Left lung (tissue), 4 donors: ENCODE measurements at regions not wholly inside any gene's neighbourhood (a gene's known extent, or its start where the extent isn't known, plus 50 kb on each side); places are given as distances from the start of the nearest gene placed in this dataset.
"Not testable (repeated sequence)": the region's sequence is repeated elsewhere in the genome, so short reads cannot be mapped to it uniquely, and the experiment has no call there.

Source experiments
- ATAC-seq: fragments of 200-7000 bp; cut with Tn5 transposase; one replicate; pipeline ENCODE4 v1.9.1; 2020; ENCODE audit warnings: moderate library complexity
- DNase-seq, 4 donors: peaks; one replicate each; pipeline ENCODE4 v3.0.0-alpha.2; 2013 to 2020
- H3K27ac ChIP-seq, 2 donors: fragments of 200-600 bp; sonication (generic) in 1 of 2; one replicate each; pipeline versions ENCODE4 v1.5.0 to v1.8.0; 2020 to 2021
- H3K27me3 ChIP-seq, 2 donors: fragments of 200-600 bp; sonication (generic) in 1 of 2; one replicate each; pipeline versions ENCODE4 v1.5.0 to v1.8.0; 2020 to 2021
- H3K36me3 ChIP-seq, 2 donors: fragments of 200-600 bp; sonication (generic) in 1 of 2; one replicate each; pipeline versions ENCODE4 v1.5.0 to v1.8.0; 2020 to 2021
- H3K4me1 ChIP-seq, 2 donors: fragments of 200-600 bp; one replicate each; pipeline ENCODE4 v1.8.0; 2021
- H3K4me3 ChIP-seq, 2 donors: fragments of 200-600 bp; sonication (generic) in 1 of 2; one replicate each; pipeline versions ENCODE4 v1.5.0 to v1.8.0; 2020 to 2021; ENCODE audit warnings: mild to moderate bottlenecking in 1 of 2
- H3K9me3 ChIP-seq, 2 donors: fragments of 200-600 bp; sonication (generic) in 1 of 2; one replicate each; pipeline versions ENCODE4 v1.5.0 to v1.8.0; 2020 to 2021
- CTCF ChIP-seq, 2 donors: fragments of 200-600 bp; sonication (generic) in 1 of 2; IDR thresholded peaks; one replicate each; pipeline versions ENCODE4 v1.5.0 to v1.8.0; 2021; ENCODE audit warnings: antibody characterized with exemption in 2 of 2
- intact Hi-C, 2 donors: fragments of 100-400 bp; cut with DNase I; formaldehyde crosslinking; loops; one replicate each; pipeline versions ENCODE4 v1.11.2 to v1.14.2; 2022
- donor health status: DM: no; HTN: yes; CAD: no.
- donor health status: DM: no; HTN: no; CAD: no.

GRCh38 chr16:22611128-22611527 is 100.4 kb downstream of the NPIPB5 start:
- ATAC-seq, H3K27me3 ChIP-seq, intact Hi-C loops, H3K36me3 ChIP-seq, H3K27ac ChIP-seq, H3K4me1 ChIP-seq, DNase-seq, H3K4me3 ChIP-seq: not testable (repeated sequence)
- H3K9me3 ChIP-seq = peaks cover 0 to 11% of the 10 kb centered on the region in 2 donors

- intact Hi-C loops = no loop called here
- no peak overlapping the region for H3K27ac ChIP-seq
- ATAC-seq = no peak
- DNase-seq = no peak
- TF ChIP-seq CTCF (IDR thresholded peaks at IDR 0.05) = no peak
- H3K4me1 ChIP-seq = no peaks in the 10 kb centered on the region
- H3K9me3 ChIP-seq = peaks cover 0 to 11% of the 10 kb centered on the region in 2 donors
- H3K27me3 ChIP-seq = no peaks in the 10 kb centered on the region
- no peak overlapping the region for H3K4me3 ChIP-seq
- no peaks in the 10 kb centered on the region for H3K36me3 ChIP-seq
Observed at GRCh38 chr16:22614271-22614947, 103.7 kb downstream of the NPIPB5 start.

GRCh38 chr16:22618842-22619241 is 108.2 kb downstream of the NPIPB5 start:
- no peak overlapping the region for H3K4me3 ChIP-seq
- no peaks in the 10 kb centered on the region for H3K36me3 ChIP-seq
- H3K27ac ChIP-seq = no peak overlapping the region
- no peak for DNase-seq
- peaks cover 0 to 16% of the 10 kb centered on the region in 2 donors for H3K27me3 ChIP-seq
- no peak for ATAC-seq
- no peak for TF ChIP-seq CTCF (IDR thresholded peaks at IDR 0.05)
- no peaks in the 10 kb centered on the region for H3K4me1 ChIP-seq
- H3K9me3 ChIP-seq = peaks cover 0 to 8% of the 10 kb centered on the region in 2 donors
- intact Hi-C loops = no loop called here

GRCh38 chr16:22621586-22622155 is 111.0 kb downstream of the NPIPB5 start:
- no peak for ATAC-seq
- DNase-seq = no peak
- no peak for TF ChIP-seq CTCF (IDR thresholded peaks at IDR 0.05)

GRCh38 chr16:22622703-22623102 is 112.0 kb downstream of the NPIPB5 start:
- Histone ChIP-seq H3K9me3 (no peaks in the 10 kb centered on the region), H3K4me3 (no peak overlapping the region), H3K27ac (no peak overlapping the region), H3K36me3 (no peaks in the 10 kb centered on the region), H3K4me1 (no peaks in the 10 kb centered on the region), H3K27me3 (peaks cover 0 to 43% of the 10 kb centered on the region in 2 donors)
- ATAC-seq (no peak), DNase-seq (no peak)
- intact Hi-C loops = no loop called here
- TF ChIP-seq CTCF (IDR thresholded peaks at IDR 0.05) = no peak

More at GRCh38 chr16:22621586-22622155, 111.0 kb downstream of the NPIPB5 start:
- H3K27ac ChIP-seq = no peak overlapping the region
- H3K36me3 ChIP-seq = no peaks in the 10 kb centered on the region
- H3K9me3 ChIP-seq = no peaks in the 10 kb centered on the region
- no peaks in the 10 kb centered on the region for H3K4me1 ChIP-seq
- intact Hi-C loops = no loop called here
- peaks cover 0 to 37% of the 10 kb centered on the region in 2 donors for H3K27me3 ChIP-seq
- H3K4me3 ChIP-seq = no peak overlapping the region
